GM18873 (cell line): ENCODE measurements at regions not wholly inside any gene's neighbourhood (a gene's known extent, or its start where the extent isn't known, plus 50 kb on each side); places are given as distances from the start of the nearest gene placed in this dataset.

Experiments
- ATAC-seq: cut with Tn5 transposase; IDR thresholded peaks from one replicate; pipeline ENCODE4 v1.9.1; 2021; ENCODE audit warnings: mild to moderate bottlenecking, moderate library complexity, moderate number of reproducible peaks; ENCODE audit not compliant: unreplicated experiment, low FRiP score

- ATAC-seq: no peak
Measured at GRCh38 chr6:164273491-164273890, 859.0 kb downstream of the QKI start.

DNA sequence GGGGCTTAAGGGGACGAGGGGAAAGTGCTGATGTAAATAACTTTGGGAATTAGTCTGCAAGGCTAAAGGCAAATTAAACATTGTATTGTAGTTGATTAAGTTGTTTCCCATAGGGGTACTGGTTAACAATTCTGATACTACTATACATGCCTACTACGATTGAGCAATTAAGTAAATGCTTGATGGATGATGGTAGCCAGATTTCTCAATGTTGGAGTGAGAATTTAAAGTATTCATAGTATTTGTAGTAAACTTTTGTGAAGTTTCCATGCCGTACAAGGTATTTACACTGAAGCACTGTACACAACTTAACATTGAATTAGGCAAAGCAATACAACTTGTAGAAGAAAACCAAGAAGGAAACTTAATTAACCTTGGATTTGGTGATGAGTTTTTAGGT, 852.3 kb downstream of the QKI start:
- no peak for ATAC-seq

GRCh38 chr6:164262348-164262747, 847.8 kb downstream of the QKI start:
- ATAC-seq: no peak

- no peak for ATAC-seq
Measured at GRCh38 chr6:164258421-164258820, 843.9 kb downstream of the QKI start.

DNA sequence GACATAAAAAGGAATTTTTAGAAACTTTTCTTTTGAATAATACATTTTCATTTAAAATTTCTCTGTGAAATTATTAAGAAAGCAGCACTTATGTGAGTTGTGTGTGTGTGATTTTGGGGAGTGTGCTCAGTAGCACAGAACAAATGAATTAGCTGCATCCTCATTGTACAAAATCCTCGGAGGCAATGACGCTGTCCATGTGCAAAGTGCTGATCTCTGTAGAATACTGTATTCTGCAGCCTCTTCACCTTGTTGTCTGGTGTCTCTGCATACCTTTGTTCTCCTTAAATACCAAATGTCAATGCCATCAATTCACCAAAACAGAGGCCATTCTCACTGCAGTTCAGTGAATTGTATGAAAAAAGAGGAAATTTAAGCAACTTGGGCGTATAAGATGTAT, 838.4 kb downstream of the QKI start:
- ATAC-seq: no peak

- ATAC-seq: no peak
Measured at GRCh38 chr6:164252291-164252690, 837.8 kb downstream of the QKI start.

DNA sequence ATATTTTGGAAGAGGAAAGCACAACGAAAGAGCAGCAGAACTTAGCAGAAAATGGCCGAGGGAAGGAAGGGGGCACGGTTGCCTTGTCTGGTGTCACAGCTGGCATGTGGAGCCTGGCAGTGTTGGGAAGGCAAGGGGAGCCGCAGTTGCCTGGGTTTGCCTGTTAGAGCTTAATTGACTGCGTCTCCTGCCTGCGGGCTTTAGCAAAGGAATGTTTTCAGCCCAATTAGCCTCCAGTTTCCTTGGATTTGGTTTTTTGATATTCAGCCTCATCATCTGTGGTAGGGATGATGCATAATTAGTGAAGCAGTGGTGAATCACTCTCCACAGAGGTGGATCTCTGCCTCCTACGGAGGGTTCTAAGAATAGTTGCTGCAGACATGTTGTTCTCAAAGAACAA, 832.6 kb downstream of the QKI start:
- ATAC-seq: no peak

GRCh38 chr6:164246082-164246481, 831.6 kb downstream of the QKI start:
- ATAC-seq: no peak

DNA sequence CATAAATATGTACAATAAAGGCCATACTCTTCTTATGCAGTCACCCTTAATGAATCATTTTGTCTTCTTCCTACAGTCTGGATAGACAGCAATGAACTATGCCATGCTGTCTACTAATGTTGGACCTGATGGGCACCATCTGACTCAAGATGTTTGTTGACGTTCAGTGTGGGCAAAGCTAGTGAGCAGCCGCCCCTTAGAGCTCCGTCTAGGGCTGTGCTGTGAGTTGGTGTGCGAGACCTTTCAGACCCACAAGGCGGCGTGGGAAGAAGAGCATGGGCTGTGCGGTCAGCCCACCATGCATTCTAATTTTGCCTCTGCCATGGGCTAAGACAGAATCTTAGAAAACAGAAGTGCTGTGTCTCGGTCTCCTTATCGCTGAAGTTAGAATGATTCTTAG, 829.4 kb downstream of the QKI start:
- ATAC-seq: no peak

- no peak for ATAC-seq
Measured at GRCh38 chr6:164243012-164243610, 828.6 kb downstream of the QKI start.

DNA sequence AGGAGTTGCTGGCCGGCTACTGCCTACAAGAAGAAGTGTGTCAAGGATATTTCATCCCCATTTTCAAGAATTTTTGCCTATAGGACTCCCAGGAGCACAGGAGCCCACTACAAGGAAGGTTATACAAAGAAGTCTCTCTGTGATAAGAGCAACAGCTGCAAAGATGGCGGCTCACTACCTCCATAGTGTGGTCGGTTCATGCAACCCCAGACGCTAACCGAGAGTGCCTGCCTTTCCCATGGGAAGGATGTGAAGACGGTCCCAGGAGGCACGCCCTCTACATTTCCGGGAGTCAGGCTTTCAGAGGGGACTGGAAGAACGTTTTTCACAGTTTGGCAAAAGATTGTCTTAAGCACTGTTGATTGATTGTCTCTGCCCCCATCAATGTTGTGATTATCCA, 816.3 kb downstream of the QKI start:
- ATAC-seq: no peak

DNA sequence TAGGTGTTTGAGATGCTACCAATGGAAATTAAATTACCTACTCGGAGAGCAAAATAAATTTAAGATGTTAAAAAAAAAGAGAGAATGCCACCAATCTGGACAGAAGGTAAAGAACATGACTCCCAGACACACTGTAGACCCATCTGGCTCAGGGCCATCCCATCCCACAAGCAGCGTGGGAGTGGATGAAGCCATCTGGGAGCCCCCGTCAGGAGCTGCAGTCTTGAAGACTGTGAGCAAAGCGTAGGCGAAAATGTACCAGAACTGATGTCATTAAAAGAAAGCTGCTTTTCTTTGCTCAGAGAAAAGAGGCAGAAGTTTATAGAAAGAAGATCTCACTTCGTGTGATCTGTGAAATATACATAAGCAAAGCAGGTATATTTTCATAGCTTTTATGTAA, 815.7 kb downstream of the QKI start:
- ATAC-seq: no peak

DNA sequence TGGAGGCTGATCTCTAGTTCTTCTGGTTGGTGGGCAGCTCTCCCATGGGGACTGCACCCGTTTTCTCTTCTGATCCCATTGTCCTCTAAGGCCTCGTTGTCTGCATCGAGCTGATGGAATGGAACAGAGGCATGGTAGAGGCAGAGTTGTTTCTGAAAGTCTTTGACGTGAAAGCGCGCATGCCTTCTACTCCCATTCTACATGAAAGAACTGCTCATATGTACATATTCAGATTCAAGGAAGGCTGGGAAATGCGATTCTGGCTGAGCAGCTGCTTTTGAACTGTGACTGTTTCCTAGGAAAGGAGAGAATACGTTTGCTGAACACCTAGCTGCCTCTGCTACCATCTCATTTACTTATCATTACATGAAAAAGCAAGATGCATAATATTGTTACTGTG, 815.2 kb downstream of the QKI start:
- ATAC-seq: no peak

DNA sequence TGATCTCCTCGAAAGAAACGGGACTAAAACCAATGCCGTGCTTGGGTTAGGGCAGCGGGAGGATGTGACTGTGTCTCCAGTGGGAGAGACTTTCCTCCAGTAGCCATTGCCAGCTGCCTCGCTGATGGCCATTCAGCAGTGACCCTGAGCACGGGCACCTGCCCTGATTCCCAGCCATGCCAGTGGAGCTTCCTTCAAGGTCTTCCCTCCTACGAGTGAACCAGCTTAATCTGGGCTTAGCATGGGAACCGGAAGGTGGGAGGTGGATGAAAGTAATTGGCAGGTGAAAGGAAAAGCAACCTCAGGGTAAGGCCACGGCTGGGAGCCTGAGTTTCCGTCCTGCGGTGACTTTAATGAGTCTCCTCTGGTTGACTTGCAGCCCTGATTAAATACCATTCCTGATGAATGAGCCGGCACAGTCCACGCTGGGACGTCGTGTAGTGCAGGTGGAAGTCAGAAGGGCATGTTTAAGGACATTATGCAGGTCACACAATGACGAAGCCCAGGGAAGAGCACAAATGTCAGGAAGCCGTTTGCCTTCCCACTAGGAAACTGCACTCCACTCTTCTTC, 813.5 kb downstream of the QKI start:
- no peak for ATAC-seq

- no peak for ATAC-seq
Measured at GRCh38 chr6:164216839-164217238, 802.3 kb downstream of the QKI start.

GRCh38 chr6:164216368-164216767, 801.9 kb downstream of the QKI start:
- no peak for ATAC-seq

DNA sequence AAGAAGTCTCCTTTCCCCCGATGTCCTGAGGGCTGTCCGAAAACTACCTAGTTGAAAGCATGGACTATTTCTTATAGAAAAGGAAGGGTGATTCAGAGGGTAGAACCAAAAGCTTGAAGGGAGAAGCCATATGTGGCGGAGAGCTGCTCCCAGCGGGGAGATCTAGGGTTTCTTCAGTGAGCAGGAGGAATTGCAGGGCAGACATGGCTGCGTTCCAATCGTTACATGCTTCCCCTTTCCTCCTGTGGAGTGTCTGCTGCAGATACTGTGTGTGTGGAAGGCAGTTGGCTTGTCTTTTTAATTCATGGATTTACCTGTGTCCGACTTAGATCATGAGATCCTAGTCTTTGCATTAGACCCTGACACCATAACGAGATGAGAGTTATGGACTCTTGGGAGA, 799.5 kb downstream of the QKI start:
- ATAC-seq: no peak

GRCh38 chr6:164211254-164211653, 796.7 kb downstream of the QKI start:
- ATAC-seq: no peak

GRCh38 chr6:164210783-164211182, 796.3 kb downstream of the QKI start:
- no peak for ATAC-seq

- ATAC-seq: no peak
Measured at GRCh38 chr6:164210323-164210722, 795.8 kb downstream of the QKI start.

GRCh38 chr6:164208371-164208770, 793.9 kb downstream of the QKI start:
- no peak for ATAC-seq

- ATAC-seq: no peak
Measured at GRCh38 chr6:164206807-164207423, 792.4 kb downstream of the QKI start.
